GM18517 (cell line): ENCODE measurements at regions not wholly inside any gene's neighbourhood (a gene's known extent, or its start where the extent isn't known, plus 50 kb on each side); places are given as distances from the start of the nearest gene placed in this dataset.
"Not testable (repeated sequence)": the region's sequence is repeated elsewhere in the genome, so short reads cannot be mapped to it uniquely, and the experiment has no call there.

ENCODE experiments used
- ATAC-seq: cut with Tn5 transposase; IDR thresholded peaks from one replicate; pipeline ENCODE4 v1.9.1; 2021; ENCODE audit warnings: mild to moderate bottlenecking, moderate library complexity; ENCODE audit not compliant: unreplicated experiment

DNA sequence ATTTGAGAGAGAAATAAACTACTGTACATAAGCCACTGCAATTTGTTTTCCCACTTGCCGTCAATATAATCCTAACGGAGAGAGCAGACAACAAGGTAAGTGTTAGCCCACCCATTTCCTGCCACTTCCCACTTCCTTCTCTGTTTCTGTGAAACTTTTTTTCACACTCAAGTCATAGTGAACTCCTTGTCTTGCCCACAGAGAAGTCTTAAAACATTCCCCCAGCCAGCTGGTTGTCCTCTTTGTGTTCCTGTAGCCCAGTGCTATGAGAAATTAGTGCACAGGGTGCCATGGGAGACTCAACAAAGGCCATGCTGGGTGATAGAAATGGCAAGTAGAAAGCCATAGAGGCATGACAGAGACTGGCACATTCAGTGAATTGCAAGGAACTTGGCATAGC, 208.6 kb downstream of the BLID start:
- no peak for ATAC-seq

DNA sequence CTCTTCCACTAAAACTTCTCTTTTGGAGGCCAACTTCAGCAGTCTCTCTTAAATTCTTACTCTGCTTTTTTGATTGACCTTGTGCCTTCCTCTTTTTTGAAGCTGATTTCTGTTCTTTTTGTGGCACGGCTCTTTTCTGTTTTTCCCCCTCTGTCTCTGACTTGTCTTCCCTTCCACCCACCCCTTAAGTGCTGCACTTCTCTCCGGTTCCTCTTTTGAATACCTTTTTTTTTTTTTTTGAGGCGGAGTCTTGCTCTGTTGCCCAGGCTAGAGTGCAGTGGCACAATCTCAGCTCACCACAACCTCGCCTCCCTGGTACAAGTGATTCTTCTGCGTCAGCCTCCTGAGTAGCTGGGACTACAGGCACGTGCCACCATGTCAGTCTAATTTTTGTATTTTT, 211.9 kb downstream of the BLID start:
- ATAC-seq: no peak

DNA sequence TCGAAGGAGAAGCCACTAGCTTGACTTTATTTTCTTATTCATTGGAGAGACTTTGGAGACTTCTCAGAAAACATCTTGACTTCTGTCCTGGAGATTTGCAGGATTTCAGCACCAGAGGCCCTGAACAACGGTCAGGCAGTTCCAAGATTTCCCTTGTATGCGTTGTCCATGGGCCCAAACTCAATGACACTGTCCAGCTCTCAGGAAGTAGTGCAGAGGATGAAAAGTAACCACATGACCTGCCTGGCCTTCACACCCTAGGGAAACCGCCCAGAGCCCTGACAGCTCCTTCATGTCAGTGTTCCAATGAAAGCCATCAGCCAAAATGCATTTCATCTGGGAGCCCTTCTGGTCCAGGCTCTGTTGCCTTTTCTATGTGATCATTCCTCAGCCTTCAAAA, 214.1 kb downstream of the BLID start:
- ATAC-seq: no peak

DNA sequence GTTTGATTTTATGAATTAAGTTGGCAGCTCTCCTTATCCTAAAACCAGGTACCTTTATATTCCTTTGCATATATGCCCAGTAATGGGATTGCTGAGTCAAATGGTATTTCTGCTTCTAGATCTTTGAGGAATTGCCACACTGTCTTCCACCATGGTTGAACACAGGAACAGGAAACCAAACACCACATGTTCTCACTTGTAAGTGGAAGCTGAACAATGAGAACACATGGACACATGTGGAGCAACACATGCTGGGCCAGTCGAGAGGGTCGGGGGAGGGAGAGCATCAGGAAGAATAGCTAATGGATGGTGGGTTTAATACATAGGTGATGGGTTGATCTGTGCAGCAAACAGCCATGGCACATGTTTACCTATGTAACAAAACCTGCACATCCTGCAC, 214.6 kb downstream of the BLID start:
- ATAC-seq: not testable (repeated sequence)

DNA sequence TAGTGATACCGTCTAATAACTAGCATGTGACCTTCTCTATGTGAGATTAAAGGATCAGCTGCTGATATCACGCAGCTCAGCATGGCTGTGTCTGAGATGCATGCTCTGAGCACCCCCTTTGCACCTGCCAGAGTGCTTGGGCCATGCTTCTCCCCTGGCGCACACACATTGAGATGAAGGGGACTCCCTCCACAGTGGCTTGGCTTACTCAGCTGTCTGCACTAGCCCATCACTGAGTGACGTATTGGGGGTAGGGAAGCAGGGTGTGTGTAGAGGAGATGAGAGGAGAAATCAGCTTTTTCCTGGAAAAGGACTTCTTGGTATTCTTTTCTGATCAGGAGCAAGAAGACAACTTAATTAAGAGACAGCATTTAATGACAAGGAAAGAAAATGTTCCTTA, 216.5 kb downstream of the BLID start:
- ATAC-seq: no peak

DNA sequence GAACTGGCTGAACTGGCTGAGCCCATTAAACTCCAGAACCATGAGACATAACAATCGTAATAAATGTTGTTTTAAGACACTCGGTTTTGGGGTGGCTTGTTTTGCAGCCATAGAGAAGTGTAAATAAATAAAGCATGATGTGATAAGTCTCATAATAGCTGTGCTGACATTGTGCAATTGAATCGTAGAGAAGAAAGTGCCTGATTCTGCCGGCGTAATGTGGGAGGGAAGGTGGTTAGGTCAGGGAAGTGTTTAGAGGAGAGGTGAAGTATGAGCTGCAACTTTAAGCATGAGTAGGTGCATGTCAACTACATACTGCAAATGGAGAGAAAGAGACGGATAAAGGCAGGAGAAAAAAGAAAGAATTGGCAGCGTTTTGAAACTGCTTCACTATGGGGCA, 217.1 kb downstream of the BLID start:
- no peak for ATAC-seq

DNA sequence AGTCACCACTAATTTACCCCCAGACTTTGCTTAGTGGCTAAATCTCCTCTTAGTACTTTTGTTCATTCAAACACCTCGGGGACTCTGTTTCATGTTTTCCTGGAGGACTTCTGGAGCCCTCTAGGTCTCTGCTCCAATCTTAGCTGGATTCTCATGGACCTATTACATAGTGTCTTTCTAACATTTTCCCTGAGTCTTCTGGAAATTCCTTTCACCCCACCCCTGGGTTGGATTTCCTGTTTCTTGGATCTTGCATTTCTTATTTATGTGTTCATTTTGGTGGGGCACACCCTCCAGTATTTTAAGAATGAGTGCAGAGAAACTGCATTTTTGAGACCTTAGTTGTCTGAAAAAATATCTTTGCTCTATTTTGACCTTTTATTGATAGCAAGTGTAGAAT, 220.1 kb downstream of the BLID start:
- no peak for ATAC-seq

DNA sequence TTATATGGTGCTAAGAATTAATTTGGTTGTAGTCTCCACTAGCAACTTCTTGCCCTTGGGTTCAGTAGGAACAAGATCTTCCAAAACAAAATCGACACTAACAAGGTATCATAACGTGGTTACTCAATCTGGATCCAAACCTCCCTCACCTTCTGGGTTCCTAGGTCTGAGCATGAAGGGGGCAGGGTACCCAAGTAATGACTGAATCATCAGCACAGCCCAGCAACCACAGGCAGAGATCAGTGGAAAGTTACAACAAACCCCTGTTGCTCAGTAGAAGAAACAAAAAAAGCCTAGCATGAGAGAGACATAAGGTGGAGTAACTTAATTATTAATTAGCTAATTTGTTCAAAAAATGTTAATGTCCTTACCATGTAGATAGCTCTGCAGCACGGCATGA, 221.4 kb downstream of the BLID start:
- no peak for ATAC-seq

DNA sequence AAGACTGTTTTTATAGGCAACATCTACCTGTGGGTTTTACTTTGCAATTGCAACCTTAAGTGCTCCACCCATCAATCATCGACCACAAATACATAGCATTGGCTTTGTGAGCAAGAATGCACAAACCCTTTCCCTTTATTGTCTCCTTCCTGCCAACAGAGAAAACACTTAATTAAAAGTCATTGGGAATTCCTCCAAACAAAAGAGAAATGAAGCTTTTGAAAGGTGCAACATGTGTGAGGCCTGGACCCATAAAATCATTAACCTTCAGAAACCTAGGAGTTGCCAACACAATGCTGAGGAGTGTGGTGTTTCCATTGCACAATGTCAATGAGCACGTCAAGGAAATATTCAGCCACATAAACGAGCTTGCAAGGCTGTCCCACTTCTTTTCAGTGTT, 223.2 kb downstream of the BLID start:
- ATAC-seq: no peak

DNA sequence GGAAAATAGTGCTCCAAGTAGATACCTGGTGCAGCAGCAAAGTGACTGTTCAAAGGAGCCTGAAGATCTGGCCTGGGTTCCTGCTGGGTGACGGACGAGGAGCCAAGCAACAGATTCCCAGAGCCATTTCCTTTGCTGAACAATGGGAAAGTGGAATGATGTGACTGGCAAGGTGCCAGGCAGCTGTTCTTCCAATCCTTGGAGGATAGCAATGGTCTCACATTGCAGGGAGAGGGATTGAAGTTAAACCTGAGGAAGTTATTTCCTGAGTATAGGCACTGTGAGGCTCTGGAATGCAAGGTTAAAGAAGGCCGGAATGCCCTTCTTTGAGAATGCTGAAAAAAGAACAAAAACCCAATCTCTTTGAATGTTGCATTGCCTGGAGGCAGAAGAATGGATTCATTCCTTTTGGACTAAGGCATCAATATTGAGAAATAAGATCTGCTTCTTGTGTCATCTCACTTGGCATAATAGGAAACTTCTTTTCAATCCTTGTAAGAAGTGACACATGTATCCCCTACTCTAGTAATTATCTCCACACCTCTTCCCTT, 223.8 kb downstream of the BLID start:
- ATAC-seq: no peak

DNA sequence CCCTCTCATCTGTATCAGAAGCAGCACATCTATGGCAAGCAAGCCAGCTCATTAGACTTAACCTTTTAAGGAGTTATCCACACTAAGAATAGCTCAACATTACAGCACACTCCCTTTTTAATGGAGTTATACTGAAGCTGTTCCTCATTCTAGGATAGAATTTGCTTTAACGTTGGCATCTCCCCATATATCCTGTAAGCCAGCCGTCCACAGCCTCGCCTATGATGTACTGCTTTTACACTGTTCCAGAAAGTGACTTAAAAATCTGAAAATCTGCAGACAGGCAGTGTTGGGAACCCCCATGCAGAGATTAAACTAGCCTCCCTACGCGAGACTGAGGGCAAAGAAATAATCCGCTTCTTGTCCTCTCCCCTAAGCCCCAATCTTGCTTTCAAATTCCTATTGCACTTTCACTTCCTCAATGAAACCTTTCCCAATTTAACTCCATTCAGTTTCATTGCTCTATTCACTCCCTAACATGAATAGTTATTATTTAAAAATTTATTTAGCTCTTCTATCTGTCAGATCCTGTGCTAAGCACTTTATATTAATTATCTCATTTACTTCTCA, 225.0 kb downstream of the BLID start:
- no peak for ATAC-seq

DNA sequence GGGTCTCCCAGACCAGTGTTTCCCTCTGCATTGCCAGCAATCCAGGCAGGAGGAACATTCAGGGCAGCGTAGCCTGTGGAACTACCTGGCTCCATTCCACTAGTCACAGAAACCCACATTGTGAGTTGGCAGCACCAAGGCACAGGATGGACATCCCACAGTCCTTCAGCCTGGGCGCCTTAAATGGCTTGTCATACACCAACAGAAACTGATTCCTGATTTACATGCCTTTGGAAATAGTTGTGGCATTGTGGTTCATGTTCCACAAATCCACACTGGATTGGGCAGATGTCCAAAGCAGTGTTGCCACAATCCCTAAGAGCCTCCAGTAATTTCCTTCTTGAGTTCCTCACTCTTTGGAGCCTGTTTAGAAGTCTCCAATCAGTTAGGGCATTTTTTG, 225.6 kb downstream of the BLID start:
- ATAC-seq: no peak

DNA sequence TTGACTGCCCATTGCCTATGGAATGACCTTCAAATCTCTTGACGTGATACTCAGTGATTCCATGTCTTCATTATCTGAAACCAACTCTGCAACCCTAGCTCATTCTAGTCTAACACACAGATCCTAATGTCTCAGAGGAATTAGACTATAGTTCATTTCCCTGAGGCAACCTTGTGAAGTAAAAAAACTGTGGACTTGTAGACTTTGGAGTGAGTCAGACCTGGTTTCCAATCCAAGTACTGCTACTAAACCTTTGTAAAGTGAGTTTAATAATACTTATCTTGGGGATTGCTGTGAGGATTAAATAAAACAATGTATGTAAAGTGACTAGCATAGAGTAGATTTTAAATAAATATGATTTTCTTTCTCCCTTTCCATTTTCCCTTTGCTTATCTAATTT, 226.1 kb downstream of the BLID start:
- ATAC-seq: no peak

DNA sequence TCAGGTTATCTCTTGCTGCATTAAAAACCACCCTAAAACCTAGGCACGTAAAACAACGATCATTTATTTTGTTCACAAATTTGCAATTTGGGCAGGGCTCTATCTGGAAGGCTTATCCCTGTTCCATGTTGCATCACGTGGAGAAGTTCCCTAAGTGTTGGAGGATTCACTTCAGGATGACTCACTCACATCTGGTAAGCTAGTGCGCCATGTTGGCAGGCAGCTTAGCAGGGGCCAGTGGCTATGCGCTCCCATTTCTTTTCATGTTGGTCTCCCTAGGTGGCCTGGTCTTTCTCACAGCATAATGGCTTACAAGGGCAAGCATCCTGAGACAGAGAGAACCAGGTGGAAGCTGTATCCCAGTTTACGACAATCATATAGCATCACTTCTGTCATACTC, 226.8 kb downstream of the BLID start:
- ATAC-seq: no peak

DNA sequence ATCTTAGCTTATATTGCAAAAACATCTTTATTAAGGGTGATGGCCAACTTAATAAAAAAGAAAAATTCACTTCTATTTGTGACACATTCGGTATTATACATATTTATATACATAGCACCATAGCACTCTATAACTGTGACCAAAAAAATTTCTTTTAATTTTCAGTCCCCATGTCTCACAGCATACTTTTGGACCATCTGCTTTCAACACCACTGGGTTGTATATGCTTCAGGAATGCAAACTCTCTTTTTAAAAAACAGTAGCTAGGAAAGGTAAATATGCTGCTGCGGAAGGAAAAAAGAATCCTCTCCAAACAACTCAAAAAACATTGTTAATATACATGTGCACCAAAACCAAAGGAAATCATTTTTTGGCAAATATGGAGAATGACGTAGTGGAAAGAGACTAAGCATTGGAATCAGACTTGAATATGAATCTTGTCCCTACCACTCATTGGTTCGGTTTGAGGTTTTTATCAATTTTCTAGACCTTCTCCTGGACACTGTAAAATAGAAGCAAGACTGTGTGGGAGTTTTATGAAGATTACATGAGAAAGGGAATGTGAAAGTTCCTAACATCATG, 227.9 kb downstream of the BLID start:
- no peak for ATAC-seq

DNA sequence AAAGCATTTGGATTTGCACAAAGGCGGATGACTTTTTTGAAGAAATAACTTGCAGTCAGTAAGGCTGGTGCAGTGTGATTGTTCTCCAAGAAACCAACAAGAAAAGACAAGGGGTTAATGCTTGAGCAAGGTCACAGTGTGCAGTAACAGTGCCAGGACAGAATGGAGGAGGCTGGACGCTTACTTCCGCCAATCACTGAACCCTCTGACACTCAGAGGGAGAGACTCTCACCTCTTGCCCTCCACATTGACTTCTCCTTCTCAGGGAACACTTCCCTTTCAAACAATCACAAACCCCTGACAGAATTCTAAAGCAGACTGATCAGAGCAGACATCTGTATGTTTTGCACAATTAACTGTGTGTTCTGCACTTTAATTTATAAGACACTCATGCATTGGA, 228.4 kb downstream of the BLID start:
- no peak for ATAC-seq

DNA sequence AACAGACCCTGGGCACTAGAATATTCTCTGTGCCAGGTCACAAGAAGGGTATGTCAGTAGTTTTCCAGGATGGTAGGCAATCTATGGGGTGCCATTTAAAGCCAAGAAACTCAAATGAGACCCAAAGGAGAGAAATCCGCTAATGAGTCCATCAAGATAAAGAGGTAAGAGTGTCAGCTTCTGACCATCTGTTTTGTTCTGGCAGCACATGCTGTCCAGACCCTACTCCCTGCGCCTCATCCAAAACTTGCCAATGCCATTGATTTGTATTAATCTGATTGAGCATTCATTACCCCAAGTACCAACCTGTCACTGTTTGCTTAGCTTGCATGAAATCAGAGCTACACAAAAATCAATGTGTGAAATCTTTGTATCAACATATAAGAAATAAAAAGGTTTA, 229.0 kb downstream of the BLID start:
- no peak for ATAC-seq

DNA sequence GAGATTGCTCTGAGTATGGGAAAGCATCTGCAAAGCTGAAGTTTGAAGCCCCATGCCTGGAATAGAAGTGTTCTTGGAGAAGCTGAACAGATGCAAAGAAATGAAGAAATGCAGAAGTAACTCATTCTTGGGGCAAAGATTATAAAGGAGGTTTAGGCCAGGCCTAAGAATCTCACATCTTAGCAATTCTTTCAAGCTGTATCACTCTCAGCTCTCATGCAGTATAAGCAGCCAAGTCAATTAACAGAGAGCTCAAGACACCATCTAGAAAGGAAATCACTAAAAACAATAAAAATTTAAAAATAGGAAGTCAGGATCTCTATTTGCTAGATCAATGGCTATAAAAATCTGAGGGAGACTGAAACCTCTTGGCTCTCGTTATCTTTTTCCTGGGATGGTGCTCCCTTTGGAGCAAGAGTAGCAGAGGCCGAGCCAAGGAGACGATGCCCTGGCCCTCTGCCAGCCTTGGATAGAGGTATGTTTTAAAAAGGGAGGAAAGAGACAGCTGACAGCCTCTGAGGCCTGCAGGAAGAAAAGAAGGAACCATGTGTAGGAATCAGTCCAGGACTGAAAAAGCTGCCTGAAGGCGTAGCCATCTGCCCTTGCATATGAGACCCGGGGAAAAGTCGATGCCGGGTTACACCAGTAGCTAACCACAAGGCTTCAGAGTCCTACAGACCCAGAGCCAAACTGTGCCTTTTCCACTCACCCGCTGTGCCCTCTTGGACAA, 229.8 kb downstream of the BLID start:
- ATAC-seq: no peak

DNA sequence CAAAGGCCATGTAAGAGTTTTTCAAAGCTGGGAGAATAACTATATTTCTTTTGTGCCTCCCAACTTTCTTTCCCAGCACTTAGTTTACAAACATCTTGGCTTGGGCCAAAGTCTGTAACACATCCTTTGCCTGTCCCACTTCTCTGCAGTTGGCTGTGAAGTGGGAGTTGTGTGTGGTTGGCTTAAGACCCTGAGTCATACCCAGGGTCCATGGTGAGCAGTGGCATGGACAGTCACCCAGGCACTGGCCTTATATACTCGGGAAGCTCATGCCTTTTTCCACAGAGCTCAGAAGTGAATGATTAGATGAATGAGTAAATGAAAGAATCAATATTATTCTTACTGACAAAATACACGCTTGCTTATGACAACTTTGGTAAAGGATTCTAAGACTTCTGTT, 231.4 kb downstream of the BLID start:
- ATAC-seq: no peak

DNA sequence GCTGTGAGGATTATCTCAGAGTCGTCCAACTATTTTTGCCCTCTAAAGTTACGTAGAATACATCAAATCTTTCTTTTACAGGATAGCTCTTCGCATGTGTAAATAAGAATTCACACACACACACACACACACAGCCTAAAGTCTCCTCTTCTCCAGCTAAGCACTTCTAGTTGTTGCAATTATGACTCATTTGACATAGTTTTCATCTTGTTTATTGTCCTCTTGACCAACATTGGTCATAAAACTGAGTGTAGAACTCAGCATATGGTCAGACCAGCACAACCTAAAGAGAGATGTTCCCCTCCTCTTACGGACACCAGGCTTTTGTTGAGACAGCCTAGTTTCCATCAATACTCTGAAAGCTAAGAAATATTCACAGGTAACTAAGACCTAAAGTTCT, 234.2 kb downstream of the BLID start:
- ATAC-seq: no peak

DNA sequence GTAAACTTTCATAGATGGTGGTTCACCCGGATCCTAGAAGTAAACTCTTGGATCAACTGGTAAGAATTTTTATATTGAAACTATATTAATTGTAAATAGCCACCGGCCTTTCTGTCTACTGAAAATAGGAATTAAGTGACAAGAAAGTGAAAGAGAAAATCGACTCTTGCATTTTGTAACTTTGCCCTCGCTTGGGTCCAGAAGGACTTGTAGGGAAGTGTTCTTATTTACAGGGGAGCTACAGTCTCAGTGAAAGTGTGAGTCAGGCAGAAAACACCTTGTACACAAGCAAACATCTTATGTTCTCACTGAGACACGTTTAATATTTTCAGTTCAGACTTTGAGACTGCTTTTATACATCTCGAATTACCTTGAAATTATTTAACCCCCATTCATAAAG, 238.9 kb downstream of the BLID start:
- ATAC-seq: no peak

DNA sequence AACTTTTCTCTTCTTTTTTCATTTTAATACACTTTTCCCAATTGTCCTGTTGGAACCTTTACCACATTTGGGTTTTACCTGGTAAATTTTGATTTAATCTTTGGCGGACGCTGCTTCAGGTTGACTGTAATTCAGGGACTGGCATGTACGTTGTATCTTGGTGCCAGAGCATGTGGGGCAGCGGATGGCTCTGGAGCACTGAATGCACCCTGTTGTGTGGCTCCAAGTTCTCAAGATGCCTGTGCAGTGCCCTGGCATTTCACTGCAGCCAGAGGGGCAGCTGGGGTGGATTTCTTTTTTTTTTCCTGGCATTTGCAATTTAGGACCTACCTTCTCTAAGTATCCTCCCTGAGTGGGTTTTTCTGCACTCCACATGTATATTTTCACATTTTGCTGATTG, 242.2 kb downstream of the BLID start:
- no peak for ATAC-seq
